Loucy (cell line): ENCODE measurements at regions not wholly inside any gene's neighbourhood (a gene's known extent, or its start where the extent isn't known, plus 50 kb on each side); places are given as distances from the start of the nearest gene placed in this dataset.

ENCODE experiments used
- CTCF ChIP-seq: fragments of 200-600 bp; sonication (generic); conservative IDR thresholded peaks from 2 replicates; pipeline ENCODE4 v1.5.1; 2014; ENCODE audit warnings: mild to moderate bottlenecking, antibody characterized with exemption, low read length
- EZH2phosphoT487 ChIP-seq: fragments of 200-600 bp; IDR thresholded peaks from 2 replicates; pipeline ENCODE4 v1.6.1; 2018; ENCODE audit warnings: antibody characterized with exemption, mild to moderate bottlenecking, moderate library complexity, borderline replicate concordance

- no peak for TF ChIP-seq CTCF
- TF ChIP-seq EZH2phosphoT487 = no peak
These were observed 929.7 kb downstream of the C4orf33 start for GRCh38 chr4:130025701-130026100.
